ENCODE measurements at regions not wholly inside any gene's neighbourhood (a gene's known extent, or its start where the extent isn't known, plus 50 kb on each side); places are given as distances from the start of the nearest gene placed in this dataset.

DNA sequence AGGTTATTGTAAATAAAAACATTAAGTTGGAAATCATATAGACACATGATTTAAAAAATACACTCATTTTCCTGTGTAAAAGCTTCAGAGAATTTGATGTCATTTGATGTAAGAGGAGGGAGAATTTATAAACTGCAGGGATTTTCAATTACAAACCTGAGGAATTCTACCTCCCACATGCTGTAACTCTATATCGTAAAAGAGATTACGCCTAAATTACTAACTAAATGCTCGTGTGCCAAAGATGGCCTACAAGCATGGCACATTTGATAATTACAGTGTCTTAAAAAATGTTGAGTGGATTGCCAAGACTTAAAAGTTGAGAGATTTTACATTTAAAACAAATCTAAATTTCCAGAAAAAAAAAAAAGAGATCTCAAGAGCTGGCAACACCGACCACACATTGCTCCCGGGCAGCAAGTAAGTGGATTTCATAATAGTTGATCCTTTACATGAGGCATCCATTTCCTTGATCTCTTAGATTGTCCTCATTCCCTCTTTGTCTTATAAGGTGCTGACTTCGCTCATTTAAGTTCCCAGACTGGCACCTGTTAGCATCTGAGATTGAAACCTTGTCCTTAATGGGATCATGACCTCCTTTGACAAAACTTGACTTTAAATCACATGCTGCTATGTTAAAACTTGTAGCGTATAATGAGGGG lies 840.3 kb upstream of the ZEB2 start:
- DNase-seq (ENCODE audit: low read depth, low spot score) = no peak

DNA sequence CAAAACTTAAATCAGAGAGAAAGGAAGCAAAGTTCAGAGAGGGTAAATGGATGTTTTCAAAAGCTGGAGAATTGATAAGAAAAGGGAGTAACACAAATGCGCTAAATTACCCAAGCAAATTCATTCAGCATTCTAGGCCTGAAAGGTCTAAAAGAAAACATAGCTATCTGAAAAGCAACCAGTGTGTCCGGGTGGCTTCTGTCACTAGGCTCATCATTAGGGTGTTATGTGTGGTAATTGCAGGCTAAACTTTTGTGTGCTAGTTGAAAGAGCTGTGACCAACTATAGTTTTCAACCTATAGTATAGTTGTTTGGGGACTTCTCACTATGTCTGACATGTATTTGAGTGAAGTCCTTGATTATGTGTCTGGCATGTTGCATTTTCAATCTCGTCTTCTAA lies 839.6 kb upstream of the ZEB2 start:
- no peak for DNase-seq (ENCODE audit: low read depth, low spot score)

DNA sequence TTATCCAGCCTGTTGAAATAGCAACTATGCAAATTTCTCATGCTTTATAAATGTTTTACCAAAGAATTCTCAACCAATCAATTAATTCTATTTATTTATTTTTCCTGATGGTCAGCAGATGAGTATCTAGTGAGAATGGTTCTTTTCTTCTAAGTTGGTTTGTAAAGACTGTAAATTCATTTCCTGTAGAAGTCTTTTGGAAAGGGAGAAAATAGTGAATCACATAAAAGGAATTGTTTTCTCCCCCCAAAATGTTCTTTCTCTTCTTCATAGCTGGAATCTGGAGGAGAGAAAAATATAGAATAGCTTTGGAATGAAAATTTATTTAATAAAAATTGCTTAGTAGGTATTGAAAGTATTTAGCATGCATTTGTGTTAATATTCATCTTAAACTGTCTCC lies 836.1 kb upstream of the ZEB2 start:
- no peak for DNase-seq (ENCODE audit: low read depth, low spot score)

GRCh38 chr2:145352484-145352883 lies 832.6 kb upstream of the ZEB2 start:
- DNase-seq (ENCODE audit: low read depth, low spot score) = no peak

GRCh38 chr2:145351864-145352425 lies 832.0 kb upstream of the ZEB2 start:
- no peak for DNase-seq (ENCODE audit: low read depth, low spot score)

GRCh38 chr2:145350011-145350410 lies 830.1 kb upstream of the ZEB2 start:
- no peak for DNase-seq (ENCODE audit: low read depth, low spot score)

GRCh38 chr2:145344076-145344724 lies 824.3 kb upstream of the ZEB2 start:
- DNase-seq (ENCODE audit: low read depth, low spot score) = no peak

DNA sequence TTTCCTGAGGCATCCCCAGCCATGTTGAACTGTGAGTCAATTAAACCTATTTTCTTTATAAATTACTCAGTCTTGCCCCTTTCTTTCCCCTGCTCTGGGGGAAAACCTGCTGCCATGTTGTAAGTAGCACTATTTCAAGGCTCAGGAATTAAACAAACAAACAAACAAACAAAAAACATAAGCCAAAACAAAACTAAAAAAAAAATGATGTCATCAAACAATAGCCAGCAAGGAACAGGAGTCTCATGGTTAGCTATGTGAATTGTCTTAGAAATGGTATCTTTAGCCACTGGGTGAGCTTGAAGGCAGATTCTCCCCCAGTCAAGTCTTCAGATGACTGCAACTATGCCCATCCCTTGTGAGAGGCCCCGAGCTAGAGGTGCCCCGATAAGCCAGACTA lies 823.4 kb upstream of the ZEB2 start:
- DNase-seq (ENCODE audit: low read depth, low spot score) = no peak

DNA sequence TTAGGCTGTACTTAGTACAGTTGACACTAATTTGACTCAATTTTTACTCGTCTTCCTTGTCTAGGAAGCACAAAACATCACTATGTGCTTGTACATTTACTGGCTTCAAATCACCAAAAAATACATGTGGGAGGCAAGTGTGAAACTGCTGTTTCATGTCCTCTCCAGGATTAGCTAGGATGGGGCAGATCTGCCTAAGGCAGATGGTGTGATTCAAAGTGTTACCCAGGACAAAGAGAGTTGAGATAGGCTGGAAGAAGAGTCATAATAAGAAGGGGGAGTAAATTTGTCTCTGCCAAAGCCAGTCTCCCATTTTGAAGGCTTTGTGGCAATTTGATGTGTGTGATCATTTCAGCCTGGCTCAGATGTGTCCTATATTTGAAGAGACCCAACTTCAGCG lies 821.6 kb upstream of the ZEB2 start:
- no peak for DNase-seq (ENCODE audit: low read depth, low spot score)

- no peak for DNase-seq (ENCODE audit: low read depth, low spot score)
These were observed 819.7 kb upstream of the ZEB2 start for GRCh38 chr2:145339646-145340045.

DNA sequence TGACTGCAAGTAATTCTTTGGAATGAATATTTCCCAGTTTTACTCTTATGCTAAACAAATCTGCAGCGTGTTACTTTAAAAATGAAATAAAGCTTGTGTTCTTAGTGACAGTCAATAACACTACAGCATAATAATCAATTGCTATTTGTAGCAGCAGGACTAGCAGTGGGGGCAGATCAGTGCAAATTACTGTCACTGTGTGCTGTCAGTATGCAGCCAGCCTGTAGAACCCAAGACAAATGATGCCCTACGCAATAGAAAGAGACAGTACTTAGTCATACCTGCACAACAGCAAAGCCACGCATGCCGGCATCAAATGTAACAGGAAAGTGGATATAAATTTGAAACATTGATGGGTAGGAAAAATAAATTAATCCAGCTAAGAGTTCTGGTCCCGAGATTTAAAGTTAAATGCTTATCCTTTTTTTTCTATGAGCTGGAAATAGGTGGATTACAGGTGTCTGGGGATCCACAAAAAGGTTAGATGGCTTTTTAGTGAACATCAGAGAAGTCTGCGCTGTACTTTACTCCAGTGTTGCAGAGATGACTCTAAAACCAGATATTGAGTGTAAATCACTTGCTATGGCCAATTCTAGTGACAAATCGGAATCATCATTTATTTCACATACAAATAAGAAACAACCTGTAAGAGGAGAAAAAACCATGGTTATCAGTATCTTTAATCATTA lies 812.4 kb upstream of the ZEB2 start:
- DNase-seq (ENCODE audit: low read depth, low spot score) = no peak

GRCh38 chr2:145329971-145330370 lies 810.1 kb upstream of the ZEB2 start:
- no peak for DNase-seq (ENCODE audit: low read depth, low spot score)

GRCh38 chr2:145325485-145325884 lies 805.6 kb upstream of the ZEB2 start:
- DNase-seq (ENCODE audit: low read depth, low spot score) = no peak

DNA sequence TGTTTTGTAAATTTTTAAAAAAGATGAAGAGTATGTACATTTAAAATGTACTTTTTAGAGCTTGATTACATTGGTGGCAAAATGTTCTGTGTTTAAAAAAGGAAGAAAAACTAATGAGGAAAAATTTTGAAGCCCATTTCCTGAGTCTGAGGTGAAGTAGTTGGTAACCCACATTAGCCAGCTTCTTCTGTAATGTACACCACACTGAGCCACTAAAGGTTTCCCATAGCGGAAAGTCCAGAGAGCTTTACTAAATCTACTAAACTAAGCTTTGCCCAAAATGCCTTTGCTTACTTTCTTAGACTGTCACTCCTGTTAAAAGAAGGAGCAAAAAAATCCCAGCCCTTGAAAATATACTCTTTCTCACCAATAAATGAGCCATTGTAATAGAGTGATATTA lies 804.8 kb upstream of the ZEB2 start:
- no peak for DNase-seq (ENCODE audit: low read depth, low spot score)

DNA sequence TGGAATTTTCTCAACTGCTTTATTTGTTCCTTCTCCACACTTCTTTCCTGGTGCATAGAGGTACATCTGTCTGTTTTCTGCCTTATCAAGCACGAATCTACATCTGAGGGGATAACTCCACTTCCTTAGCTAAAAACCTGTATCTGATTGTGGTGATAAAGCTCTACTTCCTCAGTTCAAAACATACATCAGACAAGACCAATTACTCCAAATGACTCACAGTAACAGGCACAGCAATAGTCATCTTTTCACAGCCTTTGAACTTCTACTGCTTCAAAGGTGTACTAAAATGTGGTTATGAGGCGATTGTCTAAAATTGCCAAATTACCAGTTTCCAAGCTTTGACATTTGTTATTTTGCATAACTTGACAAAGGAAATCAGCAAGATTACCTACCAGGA lies 803.6 kb upstream of the ZEB2 start:
- no peak for DNase-seq (ENCODE audit: low read depth, low spot score)

DNA sequence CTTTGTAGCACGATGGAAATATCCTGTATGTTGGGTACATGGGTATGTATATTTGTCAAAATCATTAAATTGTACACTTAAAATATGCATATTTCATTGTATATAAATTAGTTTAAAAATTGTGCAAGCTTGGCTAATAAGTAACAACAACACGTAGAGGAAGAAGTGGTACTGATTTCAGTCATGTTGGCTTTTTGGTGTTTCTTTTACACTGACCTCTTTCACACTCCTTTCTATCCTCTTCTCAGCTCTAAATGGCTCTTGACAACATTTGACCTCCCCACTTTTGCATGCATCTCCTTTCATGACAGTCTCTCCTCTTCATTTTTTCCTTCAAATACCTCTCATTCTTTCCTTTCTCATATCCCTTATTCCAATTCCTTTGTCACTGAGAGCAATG lies 801.4 kb upstream of the ZEB2 start:
- DNase-seq (ENCODE audit: low read depth, low spot score) = no peak

DNA sequence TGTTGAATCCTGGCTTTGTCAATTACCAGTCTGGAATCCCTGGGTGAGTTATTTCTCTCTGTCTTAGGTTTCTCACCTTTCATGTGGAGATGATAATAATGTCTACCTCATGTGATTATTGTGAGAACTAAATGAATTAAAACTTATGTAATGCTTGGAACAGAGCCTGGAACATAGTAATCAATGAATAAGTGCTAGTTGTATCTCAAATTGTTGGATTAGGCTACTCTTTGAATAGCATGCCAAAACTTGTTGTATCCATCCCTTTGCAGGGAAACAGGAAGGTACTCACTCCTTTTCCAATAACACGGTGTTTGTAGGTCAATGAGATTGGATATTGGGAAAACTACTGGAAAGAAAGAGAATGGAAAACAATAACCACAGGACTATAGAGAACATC lies 796.6 kb upstream of the ZEB2 start:
- DNase-seq (ENCODE audit: low read depth, low spot score) = no peak

DNA sequence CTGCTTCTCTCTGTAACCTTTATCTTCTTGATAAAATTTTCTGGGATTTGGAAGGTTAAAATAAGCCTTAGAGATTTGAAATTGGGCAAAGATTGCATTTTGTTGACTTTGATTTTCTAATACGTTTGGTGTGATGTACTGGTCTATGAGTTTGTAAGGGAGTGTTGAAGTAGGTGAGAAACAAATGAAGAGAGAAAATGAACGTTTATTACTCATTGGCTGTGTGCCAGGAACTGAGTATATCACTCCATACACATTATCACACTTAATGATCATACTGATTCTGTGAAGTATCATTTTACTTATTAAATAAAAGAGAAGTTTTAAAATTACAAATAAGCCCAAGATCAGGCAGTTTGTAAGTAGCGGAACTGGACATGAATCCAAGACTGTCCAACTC lies 795.1 kb upstream of the ZEB2 start:
- DNase-seq (ENCODE audit: low read depth, low spot score) = no peak

GRCh38 chr2:145314119-145314633 lies 794.3 kb upstream of the ZEB2 start:
- DNase-seq (ENCODE audit: low read depth, low spot score) = no peak

DNA sequence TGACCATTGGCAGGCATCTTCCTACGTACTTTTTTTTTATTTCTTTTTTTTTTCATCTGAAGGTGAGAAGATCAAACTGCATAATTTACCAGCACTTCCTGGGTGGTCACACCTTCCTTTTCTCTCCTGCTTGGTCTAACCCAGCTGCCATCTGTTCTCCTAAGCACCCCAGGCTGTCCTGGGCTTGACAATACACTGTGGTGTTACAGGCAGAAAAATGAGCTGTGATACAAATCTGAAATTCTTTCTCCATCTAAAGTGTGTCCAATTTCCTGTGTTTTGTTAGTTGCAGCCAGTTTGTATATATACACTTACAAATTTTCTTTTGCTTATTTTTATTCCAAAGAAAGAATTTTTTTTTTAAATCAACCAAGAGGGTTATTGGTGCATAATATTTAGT lies 786.0 kb upstream of the ZEB2 start:
- DNase-seq (ENCODE audit: low read depth, low spot score) = no peak

DNA sequence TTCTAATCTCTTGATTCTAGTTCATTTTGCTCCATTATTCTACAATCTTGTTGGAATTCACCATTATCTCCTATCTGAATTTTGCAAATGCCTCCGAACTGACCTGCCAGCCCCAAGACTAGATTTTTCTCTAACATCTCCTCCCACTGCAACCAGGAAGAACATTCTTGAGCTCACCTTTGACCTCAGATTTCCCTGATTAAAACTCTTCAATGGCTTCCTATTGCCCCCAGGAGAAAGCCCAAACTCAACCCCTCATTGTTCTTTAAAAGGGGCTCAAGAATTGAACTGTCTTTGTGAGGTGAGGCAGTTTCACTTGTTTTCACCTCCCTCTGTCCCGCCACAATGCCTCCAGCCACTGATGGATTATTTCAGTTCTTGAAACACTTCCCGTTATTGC lies 784.6 kb upstream of the ZEB2 start:
- DNase-seq (ENCODE audit: low read depth, low spot score) = no peak

DNA sequence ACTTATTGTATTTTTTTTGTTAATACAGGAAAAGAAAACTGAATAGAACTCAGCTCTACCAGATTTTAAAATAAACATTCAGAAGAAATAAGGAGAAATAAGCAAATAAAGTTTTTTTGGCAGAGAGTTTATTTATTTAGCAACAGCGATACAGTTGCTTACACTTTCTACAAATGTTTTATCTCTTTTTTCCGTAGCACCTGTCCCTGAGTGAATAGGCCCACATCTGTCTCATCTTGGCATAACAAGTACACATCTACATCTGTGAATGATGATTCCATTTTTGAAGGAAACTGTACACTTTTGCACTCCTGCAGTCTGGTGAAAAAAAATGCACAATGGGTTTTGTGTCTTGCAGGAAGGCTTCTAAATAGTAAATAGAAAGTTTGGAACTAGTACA lies 783.6 kb upstream of the ZEB2 start:
- no peak for DNase-seq (ENCODE audit: low read depth, low spot score)

GRCh38 chr2:145302886-145303285 lies 783.0 kb upstream of the ZEB2 start:
- DNase-seq (ENCODE audit: low read depth, low spot score) = no peak

All from smooth muscle cell of the brain vasculature (primary cell).